IPS-20b (cell line): ENCODE measurements at regions not wholly inside any gene's neighbourhood (a gene's known extent, or its start where the extent isn't known, plus 50 kb on each side); places are given as distances from the start of the nearest gene placed in this dataset.

Source experiments
- H3K27ac ChIP-seq: one replicate; pipeline ENCODE4 v1.5.1; 2013; ENCODE audit warnings: low read length
- H3K27me3 ChIP-seq: 2 replicates; pipeline ENCODE4 v1.6.1; 2013; ENCODE audit warnings: mild to moderate bottlenecking, low read length, inconsistent platforms; ENCODE audit not compliant: insufficient read depth
- H3K36me3 ChIP-seq: 2 replicates; pipeline ENCODE4 v1.6.1; 2013; ENCODE audit warnings: low read depth, mild to moderate bottlenecking, inconsistent platforms, low read length, moderate library complexity; ENCODE audit not compliant: insufficient read depth
- H3K4me1 ChIP-seq: 2 replicates; pipeline ENCODE4 v1.6.1; 2013; ENCODE audit warnings: mild to moderate bottlenecking, control low read depth, inconsistent platforms, low read length, moderate library complexity; ENCODE audit not compliant: insufficient read depth
- H3K4me3 ChIP-seq: 2 replicates; pipeline ENCODE4 v1.5.1; 2013; ENCODE audit warnings: mild to moderate bottlenecking, low read length, inconsistent platforms
- H3K9ac ChIP-seq: 2 replicates; pipeline ENCODE4 v1.6.1; 2013; ENCODE audit warnings: low read depth, mild to moderate bottlenecking, inconsistent platforms, low read length, moderate library complexity
- H3K9me3 ChIP-seq: 2 replicates; pipeline ENCODE4 v1.6.1; 2013; ENCODE audit warnings: mild to moderate bottlenecking, low read depth, low read length, inconsistent platforms; ENCODE audit not compliant: insufficient read depth

GRCh38 chr4:162681212-162681611 lies 485.5 kb downstream of the NAF1 start:
- no peak overlapping the region for H3K4me3 ChIP-seq
- H3K36me3 ChIP-seq: no peaks in the 10 kb centered on the region
- no peaks in the 10 kb centered on the region for H3K4me1 ChIP-seq
- no peaks in the 10 kb centered on the region for H3K27me3 ChIP-seq
- peaks cover 4% of the 10 kb centered on the region; the same call in 1 of the 2 replicates for H3K9me3 ChIP-seq
- H3K27ac ChIP-seq: no peak overlapping the region
- H3K9ac ChIP-seq: no peak overlapping the region

GRCh38 chr4:162675661-162676060 lies 491.0 kb downstream of the NAF1 start:
- Histone ChIP-seq H3K27me3 (no peaks in the 10 kb centered on the region), H3K4me1 (no peaks in the 10 kb centered on the region), H3K36me3 (no peaks in the 10 kb centered on the region), H3K9ac (no peak overlapping the region), H3K9me3 (peaks cover 6% of the 10 kb centered on the region; the same call in 1 of the 2 replicates), H3K4me3 (no peak overlapping the region), H3K27ac (no peak overlapping the region)

GRCh38 chr4:162661913-162662312 lies 498.1 kb upstream of the FSTL5 start:
- peaks cover 4% of the 10 kb centered on the region; the same call in 1 of the 2 replicates for H3K9me3 ChIP-seq
- peak overlapping the region; percentile 33; the same call in 1 of the 2 replicates for H3K4me3 ChIP-seq
- no peak overlapping the region for H3K9ac ChIP-seq

GRCh38 chr4:162659716-162660115 lies 495.9 kb upstream of the FSTL5 start:
- H3K36me3 ChIP-seq: no peaks in the 10 kb centered on the region
- no peak overlapping the region for H3K9ac ChIP-seq
- H3K27me3 ChIP-seq: no peaks in the 10 kb centered on the region
- peaks cover 21% of the 10 kb centered on the region for H3K4me1 ChIP-seq
- no peaks in the 10 kb centered on the region for H3K9me3 ChIP-seq
- H3K27ac ChIP-seq: no peak overlapping the region
- no peak overlapping the region for H3K4me3 ChIP-seq

More at GRCh38 chr4:162661913-162662312, 498.1 kb upstream of the FSTL5 start:
- no peaks in the 10 kb centered on the region for H3K36me3 ChIP-seq
- no peak overlapping the region for H3K27ac ChIP-seq
- no peaks in the 10 kb centered on the region for H3K27me3 ChIP-seq
- H3K4me1 ChIP-seq: peaks cover 16% of the 10 kb centered on the region; the same call in 1 of the 2 replicates

GRCh38 chr4:162657966-162658365 lies 494.2 kb upstream of the FSTL5 start:
- H3K36me3 ChIP-seq: no peaks in the 10 kb centered on the region
- H3K4me3 ChIP-seq: no peak overlapping the region
- H3K9me3 ChIP-seq: no peaks in the 10 kb centered on the region
- H3K27ac ChIP-seq: no peak overlapping the region
- H3K27me3 ChIP-seq: no peaks in the 10 kb centered on the region
- no peak overlapping the region for H3K9ac ChIP-seq
- peaks cover 21% of the 10 kb centered on the region for H3K4me1 ChIP-seq

GRCh38 chr4:162650166-162650565 lies 486.4 kb upstream of the FSTL5 start:
- H3K27ac ChIP-seq: no peak overlapping the region
- H3K36me3 ChIP-seq: no peaks in the 10 kb centered on the region
- H3K4me3 ChIP-seq: no peak overlapping the region
- H3K27me3 ChIP-seq: no peaks in the 10 kb centered on the region
- no peak overlapping the region for H3K9ac ChIP-seq
- H3K4me1 ChIP-seq: no peaks in the 10 kb centered on the region
- no peaks in the 10 kb centered on the region for H3K9me3 ChIP-seq

- Histone ChIP-seq H3K36me3 (no peaks in the 10 kb centered on the region), H3K9me3 (no peaks in the 10 kb centered on the region), H3K27me3 (no peaks in the 10 kb centered on the region), H3K9ac (no peak overlapping the region), H3K27ac (no peak overlapping the region), H3K4me1 (no peaks in the 10 kb centered on the region), H3K4me3 (no peak overlapping the region)
These were observed 481.6 kb upstream of the FSTL5 start for GRCh38 chr4:162645381-162645780.

- no peak overlapping the region for H3K27ac ChIP-seq
- no peak overlapping the region for H3K9ac ChIP-seq
- no peaks in the 10 kb centered on the region for H3K27me3 ChIP-seq
- H3K4me1 ChIP-seq: no peaks in the 10 kb centered on the region
- no peak overlapping the region for H3K4me3 ChIP-seq
- no peaks in the 10 kb centered on the region for H3K9me3 ChIP-seq
- no peaks in the 10 kb centered on the region for H3K36me3 ChIP-seq
These were observed 480.5 kb upstream of the FSTL5 start for GRCh38 chr4:162644346-162644745.

- H3K27me3 ChIP-seq: no peaks in the 10 kb centered on the region
- H3K36me3 ChIP-seq: no peaks in the 10 kb centered on the region
- H3K27ac ChIP-seq: no peak overlapping the region
- no peaks in the 10 kb centered on the region for H3K9me3 ChIP-seq
- no peaks in the 10 kb centered on the region for H3K4me1 ChIP-seq
- no peak overlapping the region for H3K4me3 ChIP-seq
- no peak overlapping the region for H3K9ac ChIP-seq
These were observed 476.4 kb upstream of the FSTL5 start for GRCh38 chr4:162640152-162640551.

GRCh38 chr4:162634390-162634789 lies 470.6 kb upstream of the FSTL5 start:
- H3K9me3 ChIP-seq: no peaks in the 10 kb centered on the region
- no peak overlapping the region for H3K4me3 ChIP-seq
- no peak overlapping the region for H3K9ac ChIP-seq

GRCh38 chr4:162622664-162623063 lies 458.9 kb upstream of the FSTL5 start:
- Histone ChIP-seq H3K27ac (no peak overlapping the region), H3K4me3 (no peak overlapping the region), H3K4me1 (no peaks in the 10 kb centered on the region), H3K9me3 (no peaks in the 10 kb centered on the region), H3K36me3 (no peaks in the 10 kb centered on the region), H3K9ac (no peak overlapping the region), H3K27me3 (no peaks in the 10 kb centered on the region)

More at GRCh38 chr4:162634390-162634789, 470.6 kb upstream of the FSTL5 start:
- Histone ChIP-seq H3K27me3 (no peaks in the 10 kb centered on the region), H3K4me1 (no peaks in the 10 kb centered on the region), H3K27ac (no peak overlapping the region), H3K36me3 (no peaks in the 10 kb centered on the region)

- H3K36me3 ChIP-seq: no peaks in the 10 kb centered on the region
- H3K9me3 ChIP-seq: no peaks in the 10 kb centered on the region
- no peaks in the 10 kb centered on the region for H3K27me3 ChIP-seq
- peaks cover 10% of the 10 kb centered on the region for H3K4me1 ChIP-seq
- no peak overlapping the region for H3K4me3 ChIP-seq
- H3K9ac ChIP-seq: no peak overlapping the region; the same call in 1 of the 2 replicates
- peak overlapping the region; percentile 37 for H3K27ac ChIP-seq
These were observed 446.3 kb upstream of the FSTL5 start for GRCh38 chr4:162610116-162610515.
